CD4-positive, alpha-beta T cell treated with Interleukin-17A for 1 hour (primary cell): ENCODE measurements at regions not wholly inside any gene's neighbourhood (a gene's known extent, or its start where the extent isn't known, plus 50 kb on each side); places are given as distances from the start of the nearest gene placed in this dataset.
"Not testable (repeated sequence)": the region's sequence is repeated elsewhere in the genome, so short reads cannot be mapped to it uniquely, and the experiment has no call there.

Experiments used
- DNase-seq: peaks from one replicate; pipeline ENCODE4 v3.0.0-alpha.2; 2020

GRCh38 chr2:183541766-183542165 is 417.5 kb downstream of the NUP35 start:
- DNase-seq: no peak

- DNase-seq: no peak
These were observed 418.4 kb downstream of the NUP35 start for GRCh38 chr2:183542606-183543005.

GRCh38 chr2:183543222-183543621 is 419.0 kb downstream of the NUP35 start:
- no peak for DNase-seq

GRCh38 chr2:183543731-183544130 is 419.5 kb downstream of the NUP35 start:
- DNase-seq: no peak

GRCh38 chr2:183546560-183547350 is 422.5 kb downstream of the NUP35 start:
- not testable (repeated sequence) for DNase-seq

GRCh38 chr2:183552716-183553115 is 428.5 kb downstream of the NUP35 start:
- no peak for DNase-seq

GRCh38 chr2:183564726-183565125 is 440.5 kb downstream of the NUP35 start:
- DNase-seq: no peak

GRCh38 chr2:183575481-183575880 is 451.2 kb downstream of the NUP35 start:
- no peak for DNase-seq

GRCh38 chr2:183579686-183580085 is 455.4 kb downstream of the NUP35 start:
- no peak for DNase-seq

GRCh38 chr2:183592271-183592670 is 468.0 kb downstream of the NUP35 start:
- no peak for DNase-seq

- no peak for DNase-seq
These were observed 469.9 kb downstream of the NUP35 start for GRCh38 chr2:183594150-183594549.

- DNase-seq: no peak
These were observed 473.6 kb downstream of the NUP35 start for GRCh38 chr2:183597841-183598240.

GRCh38 chr2:183604065-183604464 is 479.8 kb downstream of the NUP35 start:
- DNase-seq: no peak

- no peak for DNase-seq
These were observed 481.2 kb downstream of the NUP35 start for GRCh38 chr2:183605440-183605839.

- no peak for DNase-seq
These were observed 481.9 kb downstream of the NUP35 start for GRCh38 chr2:183606022-183606717.

GRCh38 chr2:183606718-183607085 is 482.5 kb downstream of the NUP35 start:
- no peak for DNase-seq

GRCh38 chr2:183607995-183608394 is 483.8 kb downstream of the NUP35 start:
- no peak for DNase-seq

GRCh38 chr2:183608747-183609146 is 484.5 kb downstream of the NUP35 start:
- no peak for DNase-seq

- no peak for DNase-seq
These were observed 486.5 kb downstream of the NUP35 start for GRCh38 chr2:183610724-183611123.

- DNase-seq: no peak
These were observed 490.7 kb downstream of the NUP35 start for GRCh38 chr2:183614799-183615435.

- no peak for DNase-seq
These were observed 499.0 kb downstream of the NUP35 start for GRCh38 chr2:183623227-183623626.

- no peak for DNase-seq
These were observed 506.7 kb downstream of the NUP35 start for GRCh38 chr2:183630964-183631363.

- DNase-seq: no peak
These were observed 531.9 kb downstream of the NUP35 start for GRCh38 chr2:183656121-183656520.

- no peak for DNase-seq
These were observed 541.2 kb downstream of the NUP35 start for GRCh38 chr2:183665425-183665824.
